Left lung (tissue), 4 donors: ENCODE measurements at regions not wholly inside any gene's neighbourhood (a gene's known extent, or its start where the extent isn't known, plus 50 kb on each side); places are given as distances from the start of the nearest gene placed in this dataset.
"Not testable (repeated sequence)": the region's sequence is repeated elsewhere in the genome, so short reads cannot be mapped to it uniquely, and the experiment has no call there.

Experiments used
- ATAC-seq: fragments of 200-7000 bp; cut with Tn5 transposase; one replicate; pipeline ENCODE4 v1.9.1; 2020; ENCODE audit warnings: moderate library complexity
- DNase-seq, 4 donors: peaks; one replicate each; pipeline ENCODE4 v3.0.0-alpha.2; 2013 to 2020
- H3K27ac ChIP-seq, 2 donors: fragments of 200-600 bp; sonication (generic) in 1 of 2; one replicate each; pipeline versions ENCODE4 v1.5.0 to v1.8.0; 2020 to 2021
- H3K27me3 ChIP-seq, 2 donors: fragments of 200-600 bp; sonication (generic) in 1 of 2; one replicate each; pipeline versions ENCODE4 v1.5.0 to v1.8.0; 2020 to 2021
- H3K36me3 ChIP-seq, 2 donors: fragments of 200-600 bp; sonication (generic) in 1 of 2; one replicate each; pipeline versions ENCODE4 v1.5.0 to v1.8.0; 2020 to 2021
- H3K4me1 ChIP-seq, 2 donors: fragments of 200-600 bp; one replicate each; pipeline ENCODE4 v1.8.0; 2021
- H3K4me3 ChIP-seq, 2 donors: fragments of 200-600 bp; sonication (generic) in 1 of 2; one replicate each; pipeline versions ENCODE4 v1.5.0 to v1.8.0; 2020 to 2021; ENCODE audit warnings: mild to moderate bottlenecking in 1 of 2
- H3K9me3 ChIP-seq, 2 donors: fragments of 200-600 bp; sonication (generic) in 1 of 2; one replicate each; pipeline versions ENCODE4 v1.5.0 to v1.8.0; 2020 to 2021
- intact Hi-C, 2 donors: fragments of 100-400 bp; cut with DNase I; formaldehyde crosslinking; loops; one replicate each; pipeline versions ENCODE4 v1.11.2 to v1.14.2; 2022
- TF ChIP-seq, protein P1 (sequence below), 2 donors: fragments of 200-600 bp; sonication (generic) in 1 of 2; IDR thresholded peaks; one replicate each; pipeline versions ENCODE4 v1.5.0 to v1.8.0; 2021; ENCODE audit warnings: antibody characterized with exemption in 2 of 2
- donor health status: DM: no; HTN: yes; CAD: no.
- donor health status: DM: no; HTN: no; CAD: no.

DNA sequence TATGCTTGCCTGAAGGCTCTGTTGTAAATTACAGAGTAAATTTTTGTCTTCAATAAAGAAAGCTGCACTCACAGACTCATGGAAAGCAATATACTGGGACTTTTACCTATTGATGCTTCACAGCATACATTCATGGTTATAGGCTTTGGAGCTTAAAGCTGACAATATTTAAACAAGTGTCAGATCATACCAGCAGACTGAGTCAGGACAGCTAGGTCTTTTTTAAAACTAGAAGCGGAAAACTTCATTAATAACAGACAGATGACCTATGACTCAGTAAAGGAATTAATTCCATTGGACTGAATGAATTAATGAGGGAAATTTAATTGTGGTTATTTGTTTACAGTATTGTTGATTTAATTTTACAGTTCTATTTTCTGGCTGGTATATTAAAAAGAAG, 165.8 kb upstream of the DGKB start:
- Histone ChIP-seq H3K27ac (no peak overlapping the region), H3K36me3 (no peaks in the 10 kb centered on the region), H3K9me3 (no peaks in the 10 kb centered on the region), H3K27me3 (no peaks in the 10 kb centered on the region), H3K4me3 (no peak overlapping the region), H3K4me1 (no peaks in the 10 kb centered on the region)
- TF ChIP-seq, protein P1, sequence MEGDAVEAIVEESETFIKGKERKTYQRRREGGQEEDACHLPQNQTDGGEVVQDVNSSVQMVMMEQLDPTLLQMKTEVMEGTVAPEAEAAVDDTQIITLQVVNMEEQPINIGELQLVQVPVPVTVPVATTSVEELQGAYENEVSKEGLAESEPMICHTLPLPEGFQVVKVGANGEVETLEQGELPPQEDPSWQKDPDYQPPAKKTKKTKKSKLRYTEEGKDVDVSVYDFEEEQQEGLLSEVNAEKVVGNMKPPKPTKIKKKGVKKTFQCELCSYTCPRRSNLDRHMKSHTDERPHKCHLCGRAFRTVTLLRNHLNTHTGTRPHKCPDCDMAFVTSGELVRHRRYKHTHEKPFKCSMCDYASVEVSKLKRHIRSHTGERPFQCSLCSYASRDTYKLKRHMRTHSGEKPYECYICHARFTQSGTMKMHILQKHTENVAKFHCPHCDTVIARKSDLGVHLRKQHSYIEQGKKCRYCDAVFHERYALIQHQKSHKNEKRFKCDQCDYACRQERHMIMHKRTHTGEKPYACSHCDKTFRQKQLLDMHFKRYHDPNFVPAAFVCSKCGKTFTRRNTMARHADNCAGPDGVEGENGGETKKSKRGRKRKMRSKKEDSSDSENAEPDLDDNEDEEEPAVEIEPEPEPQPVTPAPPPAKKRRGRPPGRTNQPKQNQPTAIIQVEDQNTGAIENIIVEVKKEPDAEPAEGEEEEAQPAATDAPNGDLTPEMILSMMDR (IDR thresholded peaks at IDR 0.05), result no peak
- no peak for DNase-seq
- intact Hi-C loops, result no loop called here
- ATAC-seq, result no peak

DNA sequence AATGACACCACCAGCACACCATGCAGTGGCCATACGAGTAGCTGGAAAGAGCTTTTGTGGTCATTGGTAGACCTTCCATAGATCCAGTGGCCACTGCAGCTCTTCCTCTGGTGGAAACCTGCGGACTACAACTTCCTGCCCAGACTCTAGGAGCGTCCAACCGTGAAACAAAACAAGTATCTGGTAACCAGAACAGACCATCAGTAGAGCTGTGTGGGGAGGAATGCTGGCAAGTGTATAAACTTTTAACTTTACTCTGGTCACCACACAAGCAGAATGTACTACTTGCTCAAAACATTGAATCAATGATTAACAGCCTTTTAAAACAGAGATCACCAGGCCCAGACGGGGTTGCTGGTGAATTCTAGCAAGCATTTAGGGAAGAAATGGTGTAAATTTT, 154.7 kb upstream of the DGKB start:
- TF ChIP-seq, protein P1 (IDR thresholded peaks at IDR 0.05), result no peak
- no peaks in the 10 kb centered on the region for H3K27me3 ChIP-seq
- no peaks in the 10 kb centered on the region for H3K9me3 ChIP-seq
- DNase-seq, result no peak
- no peak for ATAC-seq
- H3K4me3 ChIP-seq, result no peak overlapping the region
- H3K4me1 ChIP-seq, result no peaks in the 10 kb centered on the region
- intact Hi-C loops, result no loop called here
- H3K36me3 ChIP-seq, result no peaks in the 10 kb centered on the region
- no peak overlapping the region for H3K27ac ChIP-seq

GRCh38 chr7:15054304-15054703, 151.8 kb upstream of the DGKB start:
- ATAC-seq, intact Hi-C loops: not testable (repeated sequence)

DNA sequence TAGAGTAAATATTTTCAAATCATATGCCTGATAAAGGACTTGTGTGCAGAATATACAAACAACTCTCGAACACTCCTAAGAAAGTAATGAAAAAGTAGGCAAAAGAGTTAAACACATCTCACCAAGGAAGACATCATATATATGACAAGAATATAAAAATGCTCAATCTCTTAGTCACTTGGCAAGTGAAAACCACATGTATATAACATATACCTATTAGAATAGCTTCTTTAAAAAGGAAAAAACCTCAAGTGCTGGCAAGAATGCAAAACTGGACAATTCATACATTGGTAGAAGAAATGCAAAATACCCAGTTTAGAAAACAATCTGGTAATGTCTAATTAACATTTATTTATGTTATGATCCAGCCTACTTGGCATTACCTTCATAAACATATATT, 146.6 kb upstream of the DGKB start:
- H3K36me3 ChIP-seq, result no peaks in the 10 kb centered on the region
- H3K27ac ChIP-seq, result no peak overlapping the region
- intact Hi-C loops, result no loop called here
- no peaks in the 10 kb centered on the region for H3K9me3 ChIP-seq
- DNase-seq (no peak), ATAC-seq (no peak)
- H3K27me3 ChIP-seq, result no peaks in the 10 kb centered on the region
- H3K4me1 ChIP-seq, result no peaks in the 10 kb centered on the region
- TF ChIP-seq, protein P1 (IDR thresholded peaks at IDR 0.05), result no peak
- H3K4me3 ChIP-seq, result no peak overlapping the region

More at GRCh38 chr7:15054304-15054703, 151.8 kb upstream of the DGKB start:
- H3K27ac ChIP-seq, H3K4me3 ChIP-seq, DNase-seq, H3K36me3 ChIP-seq, H3K9me3 ChIP-seq, H3K27me3 ChIP-seq, H3K4me1 ChIP-seq: not testable (repeated sequence)

DNA sequence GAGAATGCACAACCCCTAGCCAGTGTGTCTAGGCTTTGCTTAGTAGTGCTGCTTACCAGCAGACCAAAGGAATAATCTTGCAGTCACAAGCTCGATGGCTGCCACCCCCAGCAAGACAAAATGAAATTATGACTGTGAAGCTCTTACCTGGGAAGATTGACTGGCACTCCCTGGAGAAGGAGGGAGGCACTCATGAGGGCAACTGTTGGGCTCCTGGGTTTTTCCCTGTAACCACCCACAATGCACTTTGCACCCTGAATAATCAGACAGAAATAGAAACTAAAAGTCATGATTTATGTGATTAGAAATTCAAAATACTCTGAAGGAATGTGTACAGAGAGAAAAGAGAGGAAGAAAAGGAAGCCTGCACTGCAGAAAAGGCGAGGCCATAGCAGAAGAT, 144.3 kb upstream of the DGKB start:
- no peak for ATAC-seq
- Histone ChIP-seq H3K4me3 (no peak overlapping the region), H3K36me3 (no peaks in the 10 kb centered on the region), H3K9me3 (no peaks in the 10 kb centered on the region), H3K4me1 (no peaks in the 10 kb centered on the region), H3K27me3 (no peaks in the 10 kb centered on the region), H3K27ac (no peak overlapping the region)
- intact Hi-C loops, result no loop called here
- no peak for DNase-seq
- TF ChIP-seq, protein P1 (IDR thresholded peaks at IDR 0.05), result no peak

DNA sequence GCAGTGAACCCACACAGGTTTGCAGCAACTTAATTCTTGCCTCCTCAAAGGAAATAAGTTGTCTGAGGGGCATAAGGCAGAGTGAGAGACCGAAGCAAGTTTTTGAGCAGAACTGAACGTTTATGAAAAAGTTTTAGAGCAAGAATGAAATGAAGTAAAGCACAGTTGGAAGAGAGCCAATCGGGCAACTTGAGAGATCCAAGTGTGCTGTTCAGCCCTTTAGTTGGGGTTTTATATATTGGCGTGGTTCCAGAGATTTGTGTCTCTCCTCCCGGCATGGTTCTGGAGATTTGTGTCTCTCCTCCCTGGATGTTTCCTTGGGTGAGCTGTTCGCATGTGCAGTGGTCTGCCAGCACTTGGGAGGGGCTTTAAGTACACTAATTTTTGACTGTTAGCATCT, 141.4 kb upstream of the DGKB start:
- DNase-seq (no peak), ATAC-seq (no peak)
- Histone ChIP-seq H3K27ac (no peak overlapping the region), H3K4me3 (no peak overlapping the region), H3K4me1 (no peaks in the 10 kb centered on the region), H3K27me3 (no peaks in the 10 kb centered on the region), H3K9me3 (no peaks in the 10 kb centered on the region), H3K36me3 (no peaks in the 10 kb centered on the region)
- intact Hi-C loops, result no loop called here
- TF ChIP-seq, protein P1 (IDR thresholded peaks at IDR 0.05), result no peak
